GM12878 (cell line): ENCODE measurements at regions not wholly inside any gene's neighbourhood (a gene's known extent, or its start where the extent isn't known, plus 50 kb on each side); places are given as distances from the start of the nearest gene placed in this dataset.

Experiments used
- ATAC-seq: fragments of 200-7000 bp; cut with Tn5 transposase; 3 replicates; pipeline ENCODE4 v1.9.1; 2020; ENCODE audit warnings: mild to moderate bottlenecking, moderate library complexity
- BruUV-seq: library from RNA; stranded (reverse); fragments of 400-500 nt; replicated peaks from 2 replicates; lab custom pipeline; 2021; lab: Mats Ljungman, UMichigan
- CTCF ChIA-PET: fragments of 300-600 bp; sonication (Branson Sonifier 250); formaldehyde crosslinking; extraction: SDS; loops from one replicate; lab custom pipeline; 2021; ENCODE audit warnings: inconsistent platforms; lab: Yijun Ruan, JAX
- POLR2A ChIA-PET: fragments of 350-600 bp; formaldehyde crosslinking; extraction: SDS; loops from one replicate; lab custom pipeline; 2021; ENCODE audit warnings: inconsistent platforms; lab: Charles Lee
- RAD21 ChIA-PET: fragments of 300-600 bp; sonication (Branson Sonifier 250); formaldehyde crosslinking; loops from one replicate; lab custom pipeline; 2023; ENCODE audit warnings: antibody characterized with exemption; ENCODE audit not compliant: unreplicated experiment; lab: Charles Lee
- SMC1A ChIA-PET: fragments of 300-600 bp; sonication (Branson Sonifier 250); formaldehyde crosslinking; loops from one replicate; lab custom pipeline; 2023; ENCODE audit not compliant: unreplicated experiment, uncharacterized antibody; lab: Charles Lee
- DNase-seq: peaks from one replicate; pipeline ENCODE4 v3.0.0-alpha.2; 2011; ENCODE audit warnings: low read depth, low spot score
- FAIRE-seq: peaks from 3 replicates; lab custom pipeline; 2011; peaks lifted over from hg19 to GRCh38; lab: Jason Lieb, UNC
- H2AFZ ChIP-seq: 2 replicates; pipeline ENCODE4 v1.6.0; 2011; ENCODE audit warnings: low read depth, low read length, control low read depth; ENCODE audit not compliant: control insufficient read depth
- H3K27ac ChIP-seq: 2 replicates; pipeline ENCODE4 v1.5.1; 2011; ENCODE audit warnings: control low read depth; ENCODE audit not compliant: control insufficient read depth, insufficient read depth
- H3K27me3 ChIP-seq, 2 experiments: replicated peaks in 1 of 2; 2 replicates each; pipeline versions ENCODE4 v1.6.0 to v1.6.1; 2011; ENCODE audit warnings: low read length in 1 of 2; ENCODE audit not compliant: control insufficient read depth in 2 of 2, insufficient read depth in 2 of 2
- H3K36me3 ChIP-seq, 2 experiments: 2 replicates each; pipeline ENCODE4 v1.5.1; 2011; ENCODE audit warnings: low read length in 1 of 2; ENCODE audit not compliant: control insufficient read depth in 2 of 2, insufficient read depth in 2 of 2
- H3K4me1 ChIP-seq: 2 replicates; pipeline ENCODE4 v1.6.1; 2011; ENCODE audit warnings: mild to moderate bottlenecking, low read length, moderate library complexity, mixed read lengths; ENCODE audit not compliant: control insufficient read depth, insufficient read depth
- H3K4me2 ChIP-seq: 2 replicates; pipeline ENCODE4 v1.6.0; 2011; ENCODE audit warnings: control low read depth; ENCODE audit not compliant: control insufficient read depth, insufficient read depth
- H3K4me3 ChIP-seq: fragments of 200-600 bp; sonication (generic); 2 replicates; pipeline ENCODE4 v1.5.1; 2016
- H3K79me2 ChIP-seq: 2 replicates; pipeline ENCODE4 v1.6.0; 2011; ENCODE audit warnings: low read length; ENCODE audit not compliant: control insufficient read depth, insufficient read depth
- H3K9ac ChIP-seq: 2 replicates; pipeline ENCODE4 v1.8.0; 2011; ENCODE audit warnings: low read length, control low read depth, mixed read lengths; ENCODE audit not compliant: control insufficient read depth, insufficient read depth
- H3K9me3 ChIP-seq: replicated peaks from 3 replicates; pipeline ENCODE4 v1.5.1; 2011; ENCODE audit warnings: mild to moderate bottlenecking, low read length; ENCODE audit not compliant: control insufficient read depth, insufficient read depth
- H4K20me1 ChIP-seq: 2 replicates; pipeline ENCODE4 v1.6.0; 2011; ENCODE audit not compliant: control insufficient read depth, insufficient read depth
- MTA3 ChIP-seq: IDR thresholded peaks from 2 replicates; pipeline ENCODE4 v1.6.1; 2012; ENCODE audit warnings: low read length, inconsistent platforms, borderline replicate concordance
- MXI1 ChIP-seq: fragments of 150-350 bp; IDR thresholded peaks from 2 replicates; pipeline ENCODE4 v1.6.1; 2011; ENCODE audit warnings: low read depth, mild to moderate bottlenecking, inconsistent platforms, low read length, improper control_type of control experiment
- NFXL1 ChIP-seq: fragments of 450-650 bp; IDR thresholded peaks from 2 replicates; pipeline ENCODE4 v1.6.1; 2017; ENCODE audit warnings: antibody characterized with exemption, mild to moderate bottlenecking, borderline replicate concordance
- POLR2AphosphoS2 ChIP-seq: IDR thresholded peaks from 2 replicates; pipeline ENCODE4 v1.6.1; 2011; ENCODE audit warnings: low read depth, mild to moderate bottlenecking, low read length, improper control_type of control experiment, moderate library complexity
- SREBF2 ChIP-seq: IDR thresholded peaks from 2 replicates; pipeline ENCODE4 v1.6.1; 2012; ENCODE audit warnings: mild to moderate bottlenecking, low read length
- WGBS: methylation state at CpG from one replicate; pipeline ENCODE4 v1.1.6; 2016; ENCODE audit warnings: low lambda C conversion rate; ENCODE audit not compliant: insufficient replicate concordance, insufficient coverage; ENCODE audit errors: missing lambda C conversion rate; 5-methylcytosine and 5-hydroxymethylcytosine counted together
- in situ Hi-C: fragments of 300-500 bp; cut with MboI; formaldehyde crosslinking; loops from 9 replicates; pipeline ENCODE4 v1.14.3; 2018; ENCODE audit warnings: mixed read lengths
- intact Hi-C: fragments of 100-400 bp; cut with micrococcal nuclease; formaldehyde crosslinking; loops from one replicate; pipeline ENCODE4 v1.14.2; 2022; ENCODE audit not compliant: unreplicated experiment

- Histone ChIP-seq H3K79me2 (no peaks in the 10 kb centered on the region), H3K27ac (no peak overlapping the region), H3K27me3 (no peaks in the 10 kb centered on the region), H3K36me3 (peaks cover 19 to 28% of the 10 kb centered on the region in 2 experiments; a peak in 3 of 4 replicates), H3K4me1 (no peaks in the 10 kb centered on the region), H2AFZ (no peak overlapping the region), H3K9ac (no peak overlapping the region), H4K20me1 (no peaks in the 10 kb centered on the region), H3K9me3 (no peaks in the 10 kb centered on the region), H3K4me3 (no peak overlapping the region), H3K4me2 (no peak overlapping the region)
- ChIA-PET CTCF (no interaction called here), POLR2A (no interaction called here), SMC1A (no interaction called here), RAD21 (no interaction called here)
- no peak for DNase-seq
- in situ Hi-C loops, result no loop called here
- WGBS, result 91% methylated on average over 22 of the region's 22 CpGs
- no peak for ATAC-seq
- intact Hi-C loops, result no loop called here
- TF ChIP-seq MXI1, result no peak
- TF ChIP-seq SREBF2, result no peak
- TF ChIP-seq POLR2AphosphoS2, result no peak
- TF ChIP-seq MTA3, result no peak
- no TSS peak for BruUV-seq
- FAIRE-seq, result no peak
Measured at GRCh38 chr22:25353516-25354445, 134.3 kb downstream of the CRYBB2 start.

DNA sequence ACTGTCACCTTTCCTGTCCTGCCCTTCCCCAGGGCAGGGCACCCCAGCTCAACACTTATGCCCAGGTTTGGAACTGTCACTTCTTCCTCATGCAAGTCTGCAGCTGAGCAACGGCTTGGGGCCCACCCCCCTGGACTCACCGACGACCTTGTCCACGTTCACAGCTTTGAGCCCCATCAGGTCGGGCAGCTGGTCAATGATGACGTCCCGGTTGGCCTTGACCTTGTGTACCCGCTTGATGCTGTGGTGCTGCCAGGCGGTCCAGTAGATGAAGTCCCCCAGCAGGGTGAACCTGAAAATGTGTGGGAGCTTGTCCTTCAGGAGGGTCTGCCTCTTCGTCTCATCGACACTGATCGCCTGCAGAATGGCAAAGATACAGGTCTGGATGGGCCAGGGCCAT lies 135.0 kb downstream of the CRYBB2 start:
- Histone ChIP-seq H4K20me1 (no peaks in the 10 kb centered on the region), H3K79me2 (no peaks in the 10 kb centered on the region)
- no peak for ATAC-seq
- DNase-seq, result no peak
- SMC1A ChIA-PET, result no interaction called here
- WGBS, result 93% methylated on average over 12 of the region's 12 CpGs
- no peak for TF ChIP-seq NFXL1
- TF ChIP-seq, all 136 proteins: peak for 0
- CTCF ChIA-PET, result no interaction called here
- Histone ChIP-seq H3K4me3 (no peak overlapping the region), H3K4me2 (no peak overlapping the region), H3K4me1 (no peaks in the 10 kb centered on the region), H3K36me3 (peaks cover 19 to 29% of the 10 kb centered on the region in 2 experiments; a peak in 3 of 4 replicates), H3K9me3 (no peaks in the 10 kb centered on the region), H3K9ac (no peak overlapping the region), H2AFZ (no peak overlapping the region), H3K27ac (no peak overlapping the region), H3K27me3 (no peaks in the 10 kb centered on the region)
- intact Hi-C loops (no loop called here), in situ Hi-C loops (no loop called here)
- BruUV-seq, result no TSS peak
- RAD21 ChIA-PET, result no interaction called here
- no peak for FAIRE-seq
- POLR2A ChIA-PET, result no interaction called here
